ENCODE measurements at regions not wholly inside any gene's neighbourhood (a gene's known extent, or its start where the extent isn't known, plus 50 kb on each side); places are given as distances from the start of the nearest gene placed in this dataset.

GRCh38 chr20:52779125-52779524 lies 193.0 kb upstream of the TSHZ2 start:
- no peaks in the 10 kb centered on the region for H3K27me3 ChIP-seq (ENCODE audit: control insufficient read depth, insufficient read depth, low read length)
- no peak overlapping the region for H3K4me3 ChIP-seq (replicated peaks in 1 of 4; ENCODE audit: control extremely low read depth in 1 of 4, insufficient read depth in 1 of 4, low read depth in 3 of 4, low read length in 4 of 4)
- peak in 1 of 2 donors; percentile 10 for DNase-seq (ENCODE audit: low read depth in 2 of 2)
- H3K79me2 ChIP-seq (ENCODE audit: control insufficient read depth, insufficient read depth, low read length): no peaks in the 10 kb centered on the region
- no peaks in the 10 kb centered on the region for H3K9me3 ChIP-seq (ENCODE audit: control insufficient read depth, insufficient read depth, low read depth, low read length)
- no peak overlapping the region for H3K27ac ChIP-seq (ENCODE audit: insufficient read depth, low read length)
- no peaks in the 10 kb centered on the region for H4K20me1 ChIP-seq (ENCODE audit: control insufficient read depth, extremely low read depth, insufficient read depth, low read length)
- H3K4me1 ChIP-seq (ENCODE audit: control insufficient read depth, extremely low read depth, insufficient read depth, low read length): no peaks in the 10 kb centered on the region
- H3K36me3 ChIP-seq (ENCODE audit: control insufficient read depth, insufficient read depth, low read length): no peaks in the 10 kb centered on the region
- H3K9ac ChIP-seq (ENCODE audit: insufficient read depth, low read length): no peak overlapping the region
- H3K4me2 ChIP-seq (ENCODE audit: extremely low read depth, insufficient read depth, low read length): no peak overlapping the region
- TF ChIP-seq, protein P1, sequence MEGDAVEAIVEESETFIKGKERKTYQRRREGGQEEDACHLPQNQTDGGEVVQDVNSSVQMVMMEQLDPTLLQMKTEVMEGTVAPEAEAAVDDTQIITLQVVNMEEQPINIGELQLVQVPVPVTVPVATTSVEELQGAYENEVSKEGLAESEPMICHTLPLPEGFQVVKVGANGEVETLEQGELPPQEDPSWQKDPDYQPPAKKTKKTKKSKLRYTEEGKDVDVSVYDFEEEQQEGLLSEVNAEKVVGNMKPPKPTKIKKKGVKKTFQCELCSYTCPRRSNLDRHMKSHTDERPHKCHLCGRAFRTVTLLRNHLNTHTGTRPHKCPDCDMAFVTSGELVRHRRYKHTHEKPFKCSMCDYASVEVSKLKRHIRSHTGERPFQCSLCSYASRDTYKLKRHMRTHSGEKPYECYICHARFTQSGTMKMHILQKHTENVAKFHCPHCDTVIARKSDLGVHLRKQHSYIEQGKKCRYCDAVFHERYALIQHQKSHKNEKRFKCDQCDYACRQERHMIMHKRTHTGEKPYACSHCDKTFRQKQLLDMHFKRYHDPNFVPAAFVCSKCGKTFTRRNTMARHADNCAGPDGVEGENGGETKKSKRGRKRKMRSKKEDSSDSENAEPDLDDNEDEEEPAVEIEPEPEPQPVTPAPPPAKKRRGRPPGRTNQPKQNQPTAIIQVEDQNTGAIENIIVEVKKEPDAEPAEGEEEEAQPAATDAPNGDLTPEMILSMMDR (conservative IDR thresholded peaks at IDR 0.05 in 1 of 2, IDR thresholded peaks at IDR 0.05 in 1 of 2; ENCODE audit: low read depth in 1 of 2, low read length in 2 of 2): no peak
- TF ChIP-seq EZH2 (IDR thresholded peaks at IDR 0.05; ENCODE audit: low read length, missing control alignments): no peak
- no peak overlapping the region for H2AFZ ChIP-seq (ENCODE audit: low read length)

DNA sequence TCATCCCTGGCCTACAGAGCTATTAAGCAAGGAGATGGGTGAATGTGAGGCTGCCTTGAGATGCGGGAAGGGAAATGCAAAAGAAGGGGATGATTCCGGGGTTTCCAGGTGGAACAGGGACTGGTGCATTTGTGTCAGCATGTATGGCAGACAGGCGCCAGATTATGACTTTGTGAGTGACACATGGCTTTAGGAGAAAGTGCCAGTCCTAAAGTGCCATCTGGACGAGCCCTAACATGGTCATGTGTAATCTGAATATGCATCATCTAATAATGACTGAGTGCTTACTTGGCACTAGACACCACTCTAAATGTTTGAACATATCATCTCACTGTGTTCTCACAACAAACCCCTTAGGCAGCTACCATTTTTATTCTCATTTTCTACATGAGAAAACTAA lies 195.0 kb upstream of the TSHZ2 start:
- Histone ChIP-seq H3K79me2 (ENCODE audit: control insufficient read depth, insufficient read depth, low read length) (no peaks in the 10 kb centered on the region), H3K27ac (ENCODE audit: insufficient read depth, low read length) (no peak overlapping the region), H3K4me2 (ENCODE audit: extremely low read depth, insufficient read depth, low read length) (no peak overlapping the region), H4K20me1 (ENCODE audit: control insufficient read depth, extremely low read depth, insufficient read depth, low read length) (no peaks in the 10 kb centered on the region), H3K4me3 (replicated peaks in 1 of 4; ENCODE audit: control extremely low read depth in 1 of 4, insufficient read depth in 1 of 4, low read depth in 3 of 4, low read length in 4 of 4) (no peak overlapping the region), H3K4me1 (ENCODE audit: control insufficient read depth, extremely low read depth, insufficient read depth, low read length) (no peaks in the 10 kb centered on the region), H3K9ac (ENCODE audit: insufficient read depth, low read length) (no peak overlapping the region), H3K27me3 (ENCODE audit: control insufficient read depth, insufficient read depth, low read length) (no peaks in the 10 kb centered on the region), H2AFZ (ENCODE audit: low read length) (no peak overlapping the region), H3K36me3 (ENCODE audit: control insufficient read depth, insufficient read depth, low read length) (no peaks in the 10 kb centered on the region), H3K9me3 (ENCODE audit: control insufficient read depth, insufficient read depth, low read depth, low read length) (no peaks in the 10 kb centered on the region)
- TF ChIP-seq, protein P1 (conservative IDR thresholded peaks at IDR 0.05 in 1 of 2, IDR thresholded peaks at IDR 0.05 in 1 of 2; ENCODE audit: low read depth in 1 of 2, low read length in 2 of 2): no peak
- no peak for TF ChIP-seq EZH2 (IDR thresholded peaks at IDR 0.05; ENCODE audit: low read length, missing control alignments)
- DNase-seq (ENCODE audit: low read depth in 2 of 2): no peak

- H3K27ac ChIP-seq (ENCODE audit: insufficient read depth, low read length): no peak overlapping the region
- H3K9ac ChIP-seq (ENCODE audit: insufficient read depth, low read length): no peak overlapping the region
- TF ChIP-seq, protein P1 (conservative IDR thresholded peaks at IDR 0.05 in 1 of 2, IDR thresholded peaks at IDR 0.05 in 1 of 2; ENCODE audit: low read depth in 1 of 2, low read length in 2 of 2): no peak
- TF ChIP-seq EZH2 (IDR thresholded peaks at IDR 0.05; ENCODE audit: low read length, missing control alignments): no peak
- H3K4me3 ChIP-seq (replicated peaks in 1 of 4; ENCODE audit: control extremely low read depth in 1 of 4, insufficient read depth in 1 of 4, low read depth in 3 of 4, low read length in 4 of 4): no peak overlapping the region
- no peak for DNase-seq (ENCODE audit: low read depth in 2 of 2)
- H4K20me1 ChIP-seq (ENCODE audit: control insufficient read depth, extremely low read depth, insufficient read depth, low read length): no peaks in the 10 kb centered on the region
- H2AFZ ChIP-seq (ENCODE audit: low read length): no peak overlapping the region
- H3K79me2 ChIP-seq (ENCODE audit: control insufficient read depth, insufficient read depth, low read length): no peaks in the 10 kb centered on the region
- no peaks in the 10 kb centered on the region for H3K36me3 ChIP-seq (ENCODE audit: control insufficient read depth, insufficient read depth, low read length)
- no peak overlapping the region for H3K4me2 ChIP-seq (ENCODE audit: extremely low read depth, insufficient read depth, low read length)
- no peaks in the 10 kb centered on the region for H3K4me1 ChIP-seq (ENCODE audit: control insufficient read depth, extremely low read depth, insufficient read depth, low read length)
- H3K9me3 ChIP-seq (ENCODE audit: control insufficient read depth, insufficient read depth, low read depth, low read length): no peaks in the 10 kb centered on the region
- no peaks in the 10 kb centered on the region for H3K27me3 ChIP-seq (ENCODE audit: control insufficient read depth, insufficient read depth, low read length)
Observed at GRCh38 chr20:52775786-52776185, 196.4 kb upstream of the TSHZ2 start.
